Uterus (tissue), 2 donors: ENCODE measurements at regions not wholly inside any gene's neighbourhood (a gene's known extent, or its start where the extent isn't known, plus 50 kb on each side); places are given as distances from the start of the nearest gene placed in this dataset.

ENCODE experiments used
- CTCF ChIP-seq, 4 experiments: fragments of 200-600 bp in 2 of 4; fragments of 450-650 bp in 2 of 4; sonication (generic) in 2 of 4; IDR thresholded peaks; one replicate each; pipeline ENCODE4 v1.5.1; 2016 to 2019; ENCODE audit warnings: antibody characterized with exemption in 4 of 4, mild to moderate bottlenecking in 2 of 4, moderate library complexity in 1 of 4
- POLR2A ChIP-seq, 2 donors: fragments of 450-650 bp; IDR thresholded peaks; one replicate each; pipeline ENCODE4 v1.6.1; 2016; ENCODE audit warnings: antibody characterized with exemption in 2 of 2, mild to moderate bottlenecking in 1 of 2, moderate library complexity in 1 of 2

GRCh38 chr3:80334534-80334933 is 566.7 kb upstream of the ROBO1 start:
- no peak for TF ChIP-seq POLR2A (IDR thresholded peaks at IDR 0.05)
- TF ChIP-seq CTCF (IDR thresholded peaks at IDR 0.05) = no peak
